K562 (cell line): ENCODE measurements at regions not wholly inside any gene's neighbourhood (a gene's known extent, or its start where the extent isn't known, plus 50 kb on each side); places are given as distances from the start of the nearest gene placed in this dataset.

Experiments used
- ATAC-seq: fragments of 200-7000 bp; cut with Tn5 transposase; 3 replicates; pipeline ENCODE4 v1.9.1; 2020; ENCODE audit warnings: moderate library complexity
- BruUV-seq: library from RNA; stranded (reverse); fragments of 400-500 nt; replicated peaks from 2 replicates; lab custom pipeline; 2021; lab: Mats Ljungman, UMichigan
- CTCF ChIA-PET: fragments of 300-600 bp; formaldehyde crosslinking; extraction: SDS; loops from one replicate; lab custom pipeline; 2021; ENCODE audit warnings: low intra/inter-chr PET ratio; lab: Yijun Ruan, JAX
- POLR2A ChIA-PET: fragments of 300-600, 350-650 bp; sonication (Branson Sonifier 250); formaldehyde crosslinking; extraction: SDS; loops from one replicate; lab custom pipeline; 2021; ENCODE audit warnings: antibody characterized with exemption, inconsistent platforms; lab: Yijun Ruan, JAX
- DNase-seq, 4 experiments: peaks; one replicate each; pipeline versions ENCODE4 v3.0.0 to v3.0.0-alpha.2; 2011 to 2018; ENCODE audit warnings: low spot score in 3 of 4, mixed read lengths in 3 of 4; ENCODE audit errors: extremely low read depth in 1 of 4
- FAIRE-seq: peaks from 2 replicates; lab custom pipeline; 2011; peaks lifted over from hg19 to GRCh38; lab: Jason Lieb, UNC
- H2AFZ ChIP-seq: 2 replicates; pipeline ENCODE4 v1.6.0; 2011; ENCODE audit warnings: low read depth, low read length, control low read depth, inconsistent platforms
- H3K27ac ChIP-seq: fragments of 200-600 bp; 3 replicates; pipeline ENCODE4 v1.8.0; 2011; ENCODE audit warnings: low read depth, mild to moderate bottlenecking, control low read depth, inconsistent platforms, low read length, moderate library complexity, mixed read lengths; ENCODE audit errors: extremely low read depth
- H3K27me3 ChIP-seq, 2 experiments: fragments of 300-600 bp in 1 of 2; 2 replicates in 1 of 2; 3 replicates in 1 of 2; pipeline versions ENCODE4 v1.6.0 to v1.8.0; 2011; ENCODE audit warnings: inconsistent platforms in 2 of 2, low read length in 2 of 2, mild to moderate bottlenecking in 1 of 2, mixed read lengths in 1 of 2, moderate library complexity in 1 of 2; ENCODE audit not compliant: control insufficient read depth in 2 of 2, insufficient read depth in 2 of 2
- H3K36me3 ChIP-seq: fragments of 300-600 bp; 3 replicates; pipeline ENCODE4 v1.8.0; 2011; ENCODE audit warnings: mild to moderate bottlenecking, low read length, inconsistent platforms; ENCODE audit not compliant: control insufficient read depth, insufficient read depth
- H3K4me1 ChIP-seq, 2 experiments: fragments of 200-600 bp in 1 of 2; replicated peaks in 1 of 2; 2 replicates in 1 of 2; 3 replicates in 1 of 2; pipeline versions ENCODE4 v1.5.1 to v1.8.0; 2011; ENCODE audit warnings: inconsistent platforms in 2 of 2, low read length in 2 of 2, mild to moderate bottlenecking in 1 of 2, mixed read lengths in 1 of 2, moderate library complexity in 1 of 2; ENCODE audit not compliant: control insufficient read depth in 2 of 2, insufficient read depth in 2 of 2
- H3K4me2 ChIP-seq: 2 replicates; pipeline ENCODE4 v1.6.1; 2011; ENCODE audit warnings: low read length, control low read depth, inconsistent platforms, mixed read lengths; ENCODE audit not compliant: insufficient read depth
- H3K4me3 ChIP-seq: fragments of 200-600 bp; sonication (generic), shearing (Covaris generic); 2 replicates; pipeline ENCODE4 v1.5.1; 2016; ENCODE audit warnings: control low read depth, inconsistent platforms
- H3K79me2 ChIP-seq: fragments of 200-600 bp; 3 replicates; pipeline ENCODE4 v1.8.0; 2011; ENCODE audit warnings: low read length, inconsistent platforms; ENCODE audit not compliant: control insufficient read depth, insufficient read depth
- H3K9ac ChIP-seq, 2 experiments: 2 replicates each; pipeline versions ENCODE4 v1.6.0 to v1.6.1; 2011; ENCODE audit warnings: low read depth in 2 of 2, low read length in 2 of 2, control low read depth in 1 of 2, inconsistent platforms in 1 of 2, mild to moderate bottlenecking in 1 of 2, mixed read lengths in 1 of 2; ENCODE audit not compliant: insufficient read depth in 1 of 2
- H3K9me1 ChIP-seq: one replicate; pipeline ENCODE4 v1.6.0; 2011; ENCODE audit warnings: inconsistent platforms, mild to moderate bottlenecking, low read length, moderate library complexity; ENCODE audit not compliant: control insufficient read depth, insufficient read depth
- H3K9me3 ChIP-seq: replicated peaks from 2 replicates; pipeline ENCODE4 v1.5.1; 2011; ENCODE audit warnings: low read depth, low read length, inconsistent platforms; ENCODE audit not compliant: control insufficient read depth, insufficient read depth
- H4K20me1 ChIP-seq: replicated peaks from 2 replicates; pipeline ENCODE4 v1.6.1; 2011; ENCODE audit warnings: low read length, inconsistent platforms, mixed read lengths; ENCODE audit not compliant: control insufficient read depth, insufficient read depth
- ARID2 ChIP-seq: fragments of 450-650 bp; IDR thresholded peaks from 2 replicates; pipeline ENCODE4 v1.6.1; 2017; ENCODE audit warnings: antibody characterized with exemption, mild to moderate bottlenecking
- CREM ChIP-seq: IDR thresholded peaks from 2 replicates; pipeline ENCODE4 v1.6.1; 2014; ENCODE audit warnings: antibody characterized with exemption, low read depth
- FOXJ2 ChIP-seq: fragments of 200-800 bp; sonication (Bioruptor generic); IDR thresholded peaks from 2 replicates; pipeline ENCODE4 v1.6.1; 2016; ENCODE audit warnings: missing genetic modification characterization, missing compliant biosample characterization
- NFATC3 ChIP-seq: fragments of 450-650 bp; IDR thresholded peaks from 2 replicates; pipeline ENCODE4 v1.6.1; 2017; ENCODE audit warnings: mild to moderate bottlenecking
- NR2F6 ChIP-seq: fragments of 450-650 bp; formaldehyde crosslinking; IDR thresholded peaks from 2 replicates; pipeline ENCODE4 v1.4.0; 2020; ENCODE audit warnings: mild to moderate bottlenecking
- RBFOX2 ChIP-seq: fragments of 200-400 bp; formaldehyde crosslinking; IDR thresholded peaks from 2 replicates; pipeline ENCODE4 v1.6.1; 2017; ENCODE audit warnings: low read depth, mild to moderate bottlenecking, low read length, moderate library complexity
- RBM17 ChIP-seq: fragments of 200-400 bp; formaldehyde crosslinking; IDR thresholded peaks from 2 replicates; pipeline ENCODE4 v1.6.1; 2017; ENCODE audit warnings: low read depth, mild to moderate bottlenecking, low read length, borderline replicate concordance
- REST ChIP-seq, 2 experiments: fragments of 450-650 bp; formaldehyde crosslinking in 1 of 2; IDR thresholded peaks; 2 replicates each; pipeline versions ENCODE4 v1.4.0 to v1.6.1; 2014 to 2020; ENCODE audit warnings: mild to moderate bottlenecking in 2 of 2, borderline replicate concordance in 1 of 2, low read depth in 1 of 2
- TAF1 ChIP-seq: IDR thresholded peaks from 2 replicates; pipeline ENCODE4 v1.6.1; 2011; ENCODE audit warnings: mild to moderate bottlenecking, low read length, moderate library complexity; ENCODE audit not compliant: insufficient read depth, control insufficient read depth, severe bottlenecking; ENCODE audit errors: extremely low read depth
- whole genome bisulfite sequencing: fragments of 100-300 bp; shearing (Covaris generic); methylation state at CpG from one replicate; pipeline ENCODE4 v1.1.6; 2016; ENCODE audit warnings: low coverage, mixed read lengths; ENCODE audit not compliant: insufficient coverage; ENCODE audit errors: missing lambda C conversion rate; 5-methylcytosine and 5-hydroxymethylcytosine counted together
- in situ Hi-C: fragments of 300-500 bp; cut with MboI; formaldehyde crosslinking; loops from 4 replicates; pipeline ENCODE4 v1.15.0; 2018; ENCODE audit warnings: inconsistent platforms, mixed read lengths
- intact Hi-C: fragments of 100-400 bp; cut with micrococcal nuclease; formaldehyde crosslinking; loops from 2 replicates; pipeline ENCODE4 v1.14.2; 2022
- TF ChIP-seq, protein P1 (sequence below): fragments of 450-650 bp; formaldehyde crosslinking; conservative IDR thresholded peaks from 2 replicates; pipeline ENCODE4 v1.4.0; 2022; ENCODE audit warnings: mild to moderate bottlenecking, missing genetic modification characterization
- TF ChIP-seq, protein P2 (sequence below): sonication (generic); formaldehyde crosslinking; IDR thresholded peaks from 2 replicates; pipeline ENCODE4 v1.8.1; 2023; ENCODE audit warnings: mild to moderate bottlenecking, missing genetic modification reagents

DNA sequence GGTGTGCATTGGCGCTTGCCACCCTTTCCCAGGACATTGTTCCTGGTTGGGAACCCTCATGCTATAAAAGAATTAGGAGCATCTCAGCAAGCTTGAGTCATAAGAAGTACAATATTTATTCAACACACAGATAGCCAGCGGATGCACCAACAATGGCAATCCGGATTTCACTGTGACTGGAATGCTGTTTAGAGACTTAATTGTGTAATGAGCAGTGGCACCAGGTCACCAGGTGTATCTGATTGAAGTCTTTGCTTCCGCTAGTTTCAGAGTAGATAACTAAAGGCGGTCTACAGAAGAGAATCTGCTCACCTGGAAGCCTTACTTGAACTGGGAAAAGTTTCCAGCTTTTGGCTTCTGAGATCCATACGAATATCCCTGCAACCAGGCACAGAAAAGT, 772.3 kb upstream of the GHITM start:
- CTCF ChIA-PET = no interaction called here
- no TSS peak for BruUV-seq

More for the DNA sequence above, 772.3 kb upstream of the GHITM start:
- Histone ChIP-seq H3K79me2 (no peaks in the 10 kb centered on the region), H3K4me2 (no peak overlapping the region), H3K9me3 (no peaks in the 10 kb centered on the region), H3K27me3 (no peaks in the 10 kb centered on the region), H3K4me3 (no peak overlapping the region), H3K36me3 (no peaks in the 10 kb centered on the region), H3K4me1 (no peaks in the 10 kb centered on the region), H3K27ac (no peak overlapping the region), H3K9me1 (no peaks in the 10 kb centered on the region), H4K20me1 (no peaks in the 10 kb centered on the region), H3K9ac (no peak overlapping the region), H2AFZ (no peak overlapping the region)
- ATAC-seq = no peak
- intact Hi-C loops = no loop called here
- POLR2A ChIA-PET = no interaction called here
- 2% methylated on average over 6 of the region's 6 CpGs for WGBS
- no peak for TF ChIP-seq FOXJ2 (tag)
- no peak for TF ChIP-seq RBM17
- TF ChIP-seq NR2F6 = no peak
- TF ChIP-seq, protein P1, sequence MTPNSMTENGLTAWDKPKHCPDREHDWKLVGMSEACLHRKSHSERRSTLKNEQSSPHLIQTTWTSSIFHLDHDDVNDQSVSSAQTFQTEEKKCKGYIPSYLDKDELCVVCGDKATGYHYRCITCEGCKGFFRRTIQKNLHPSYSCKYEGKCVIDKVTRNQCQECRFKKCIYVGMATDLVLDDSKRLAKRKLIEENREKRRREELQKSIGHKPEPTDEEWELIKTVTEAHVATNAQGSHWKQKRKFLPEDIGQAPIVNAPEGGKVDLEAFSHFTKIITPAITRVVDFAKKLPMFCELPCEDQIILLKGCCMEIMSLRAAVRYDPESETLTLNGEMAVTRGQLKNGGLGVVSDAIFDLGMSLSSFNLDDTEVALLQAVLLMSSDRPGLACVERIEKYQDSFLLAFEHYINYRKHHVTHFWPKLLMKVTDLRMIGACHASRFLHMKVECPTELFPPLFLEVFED (CRISPR knock-in tag) = no peak
- TF ChIP-seq RBFOX2 = no peak
- TF ChIP-seq NFATC3 = no peak
- TF ChIP-seq ARID2 = no peak
- TF ChIP-seq, protein P2, sequence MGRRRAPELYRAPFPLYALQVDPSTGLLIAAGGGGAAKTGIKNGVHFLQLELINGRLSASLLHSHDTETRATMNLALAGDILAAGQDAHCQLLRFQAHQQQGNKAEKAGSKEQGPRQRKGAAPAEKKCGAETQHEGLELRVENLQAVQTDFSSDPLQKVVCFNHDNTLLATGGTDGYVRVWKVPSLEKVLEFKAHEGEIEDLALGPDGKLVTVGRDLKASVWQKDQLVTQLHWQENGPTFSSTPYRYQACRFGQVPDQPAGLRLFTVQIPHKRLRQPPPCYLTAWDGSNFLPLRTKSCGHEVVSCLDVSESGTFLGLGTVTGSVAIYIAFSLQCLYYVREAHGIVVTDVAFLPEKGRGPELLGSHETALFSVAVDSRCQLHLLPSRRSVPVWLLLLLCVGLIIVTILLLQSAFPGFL (CRISPR knock-in tag) = no peak
- TF ChIP-seq TAF1 = no peak
- no peak for TF ChIP-seq CREM
- no peak for TF ChIP-seq REST (IDR thresholded peaks at IDR 0.05; ENCODE audit: borderline replicate concordance)
- TF ChIP-seq REST (CRISPR knock-in tag; IDR thresholded peaks at IDR 0.05; ENCODE audit: low read depth) = no peak
- no peak for FAIRE-seq
- in situ Hi-C loops = no loop called here
- no peak for DNase-seq
